Keratinocyte (primary cell): ENCODE measurements at regions not wholly inside any gene's neighbourhood (a gene's known extent, or its start where the extent isn't known, plus 50 kb on each side); places are given as distances from the start of the nearest gene placed in this dataset.

Source experiments
- DNase-seq: peaks from one replicate; pipeline ENCODE4 v3.0.0-alpha.2; 2011; ENCODE audit warnings: low read depth, missing footprints, low spot score
- FAIRE-seq: peaks from 2 replicates; lab custom pipeline; 2011; peaks lifted over from hg19 to GRCh38; lab: Jason Lieb, UNC
- H2AFZ ChIP-seq: 2 replicates; pipeline ENCODE4 v1.6.0; 2012; ENCODE audit warnings: low read length, control low read depth, inconsistent platforms; ENCODE audit not compliant: control insufficient read depth
- H3K27ac ChIP-seq: 2 replicates; pipeline ENCODE4 v1.5.1; 2011; ENCODE audit warnings: low read length; ENCODE audit not compliant: control insufficient read depth, insufficient read depth
- H3K27me3 ChIP-seq: 3 replicates; pipeline ENCODE4 v1.6.0; 2011; ENCODE audit warnings: low read length; ENCODE audit not compliant: control insufficient read depth, insufficient read depth; ENCODE audit errors: extremely low read depth
- H3K36me3 ChIP-seq, 2 experiments: 2 replicates in 1 of 2; 3 replicates in 1 of 2; pipeline ENCODE4 v1.5.1; 2011; ENCODE audit warnings: low read length in 2 of 2, mild to moderate bottlenecking in 1 of 2; ENCODE audit not compliant: control insufficient read depth in 2 of 2, insufficient read depth in 2 of 2; ENCODE audit errors: extremely low read depth in 1 of 2
- H3K4me1 ChIP-seq: 3 replicates; pipeline ENCODE4 v1.5.1; 2011; ENCODE audit warnings: low read length; ENCODE audit not compliant: control insufficient read depth, insufficient read depth; ENCODE audit errors: extremely low read depth
- H3K4me2 ChIP-seq: 3 replicates; pipeline ENCODE4 v1.6.0; 2011; ENCODE audit warnings: low read depth, low read length; ENCODE audit not compliant: control insufficient read depth, insufficient read depth; ENCODE audit errors: extremely low read depth
- H3K4me3 ChIP-seq, 3 experiments: fragments of 200-600 bp in 1 of 3; sonication (generic) in 1 of 3; 2 replicates in 2 of 3; 3 replicates in 1 of 3; pipeline ENCODE4 v1.5.1; 2011 to 2016; ENCODE audit warnings: low read length in 3 of 3, mild to moderate bottlenecking in 3 of 3, control low read depth in 2 of 3, inconsistent platforms in 1 of 3, low read depth in 1 of 3, mixed read lengths in 1 of 3, mixed run types in 1 of 3, moderate library complexity in 1 of 3; ENCODE audit not compliant: control insufficient read depth in 2 of 3, insufficient read depth in 2 of 3; ENCODE audit errors: extremely low read depth in 1 of 3
- H3K79me2 ChIP-seq: 2 replicates; pipeline ENCODE4 v1.6.0; 2012; ENCODE audit warnings: low read length; ENCODE audit not compliant: control insufficient read depth, insufficient read depth
- H3K9ac ChIP-seq: 3 replicates; pipeline ENCODE4 v1.6.0; 2011; ENCODE audit warnings: low read length; ENCODE audit not compliant: control insufficient read depth, insufficient read depth; ENCODE audit errors: extremely low read depth
- H3K9me1 ChIP-seq: 3 replicates; pipeline ENCODE4 v1.6.0; 2011; ENCODE audit warnings: low read length; ENCODE audit not compliant: control insufficient read depth, insufficient read depth; ENCODE audit errors: extremely low read depth
- H3K9me3 ChIP-seq: 2 replicates; pipeline ENCODE4 v1.5.1; 2012; ENCODE audit warnings: low read depth, low read length; ENCODE audit not compliant: control insufficient read depth
- H4K20me1 ChIP-seq: 3 replicates; pipeline ENCODE4 v1.6.0; 2011; ENCODE audit warnings: low read length; ENCODE audit not compliant: control insufficient read depth, insufficient read depth; ENCODE audit errors: extremely low read depth
- EZH2 ChIP-seq: IDR thresholded peaks from one replicate; pipeline ENCODE4 v1.6.1; 2012; ENCODE audit warnings: inconsistent platforms, mild to moderate bottlenecking, low read length, moderate library complexity
- dilution Hi-C: fragments of 300-500 bp; cut with MboI; formaldehyde crosslinking; loops from one replicate; pipeline ENCODE4 v1.7.0; 2020; ENCODE audit warnings: low sequenced_read_pairs; ENCODE audit not compliant: extremely low pct_ligation_motif_present
- TF ChIP-seq, protein P1 (sequence below), 3 experiments: IDR thresholded peaks in 1 of 3; conservative IDR thresholded peaks in 1 of 3; optimal IDR thresholded peaks in 1 of 3; 2 replicates in 2 of 3; 3 replicates in 1 of 3; pipeline versions ENCODE3 to v1.5.1; 2011; ENCODE audit warnings: low read length in 3 of 3, mild to moderate bottlenecking in 3 of 3, moderate library complexity in 2 of 3, control low read depth in 1 of 3, inconsistent platforms in 1 of 3; ENCODE audit not compliant: insufficient read depth in 2 of 3; ENCODE audit errors: extremely low read depth in 1 of 3

DNA sequence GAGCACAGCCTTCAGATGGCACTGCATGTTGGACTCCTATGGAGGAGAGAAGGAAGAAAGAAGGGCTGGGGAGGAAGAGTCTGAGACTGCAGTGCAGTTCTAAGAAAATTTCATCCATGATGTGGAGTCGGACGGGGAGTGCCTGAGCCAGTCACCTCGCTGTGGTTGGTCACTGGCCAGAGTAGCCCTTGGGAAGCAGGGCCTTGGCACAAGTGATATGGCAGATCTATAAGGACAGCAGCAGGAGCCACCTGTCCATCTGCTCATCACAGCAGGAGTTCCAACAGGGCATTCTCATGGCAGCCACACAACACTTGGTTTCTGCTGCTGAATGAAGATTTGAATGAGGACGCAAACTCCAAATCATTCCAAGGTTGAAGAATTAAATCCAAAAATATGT is 314.8 kb downstream of the CYP26B1 start:
- no peaks in the 10 kb centered on the region for H3K9me1 ChIP-seq

DNA sequence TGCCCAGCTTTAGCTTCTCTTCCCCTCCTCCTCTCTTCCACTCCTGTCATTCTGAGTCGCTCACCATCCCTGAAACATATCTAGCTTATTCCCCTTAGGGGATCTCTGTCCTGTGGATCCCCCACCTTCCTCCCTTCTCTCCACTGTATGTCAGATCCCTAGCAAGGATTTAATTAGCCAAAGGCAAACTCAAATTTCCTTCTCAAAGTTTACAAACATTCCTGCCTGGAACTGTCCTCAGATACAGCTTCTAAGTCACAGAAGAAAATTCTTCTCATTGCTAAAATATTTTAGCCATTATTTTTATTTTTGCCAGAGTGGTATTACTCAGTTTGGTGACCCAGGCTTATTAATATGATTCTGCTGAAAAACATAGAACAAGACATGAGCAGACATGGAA is 315.3 kb downstream of the CYP26B1 start:
- Histone ChIP-seq H3K4me1 (no peaks in the 10 kb centered on the region), H3K4me3 (no peak overlapping the region), H3K9ac (no peak overlapping the region), H3K36me3 (no peaks in the 10 kb centered on the region), H3K27ac (no peak overlapping the region), H3K27me3 (peaks cover 10% of the 10 kb centered on the region), H2AFZ (no peak overlapping the region), H3K9me3 (no peaks in the 10 kb centered on the region), H4K20me1 (no peaks in the 10 kb centered on the region), H3K4me2 (no peak overlapping the region), H3K79me2 (no peaks in the 10 kb centered on the region), H3K9me1 (no peaks in the 10 kb centered on the region)
- dilution Hi-C loops: no loop called here
- no peak for DNase-seq
- TF ChIP-seq, protein P1, sequence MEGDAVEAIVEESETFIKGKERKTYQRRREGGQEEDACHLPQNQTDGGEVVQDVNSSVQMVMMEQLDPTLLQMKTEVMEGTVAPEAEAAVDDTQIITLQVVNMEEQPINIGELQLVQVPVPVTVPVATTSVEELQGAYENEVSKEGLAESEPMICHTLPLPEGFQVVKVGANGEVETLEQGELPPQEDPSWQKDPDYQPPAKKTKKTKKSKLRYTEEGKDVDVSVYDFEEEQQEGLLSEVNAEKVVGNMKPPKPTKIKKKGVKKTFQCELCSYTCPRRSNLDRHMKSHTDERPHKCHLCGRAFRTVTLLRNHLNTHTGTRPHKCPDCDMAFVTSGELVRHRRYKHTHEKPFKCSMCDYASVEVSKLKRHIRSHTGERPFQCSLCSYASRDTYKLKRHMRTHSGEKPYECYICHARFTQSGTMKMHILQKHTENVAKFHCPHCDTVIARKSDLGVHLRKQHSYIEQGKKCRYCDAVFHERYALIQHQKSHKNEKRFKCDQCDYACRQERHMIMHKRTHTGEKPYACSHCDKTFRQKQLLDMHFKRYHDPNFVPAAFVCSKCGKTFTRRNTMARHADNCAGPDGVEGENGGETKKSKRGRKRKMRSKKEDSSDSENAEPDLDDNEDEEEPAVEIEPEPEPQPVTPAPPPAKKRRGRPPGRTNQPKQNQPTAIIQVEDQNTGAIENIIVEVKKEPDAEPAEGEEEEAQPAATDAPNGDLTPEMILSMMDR (optimal IDR thresholded peaks at IDR 0.05 in 1 of 3, IDR thresholded peaks at IDR 0.05 in 1 of 3, conservative IDR thresholded peaks at IDR 0.05 in 1 of 3; ENCODE audit: extremely low read depth in 1 of 3, insufficient read depth in 2 of 3, low read length in 3 of 3): no peak
- TF ChIP-seq EZH2: no peak
- no peak for FAIRE-seq

More for the DNA sequence above, 314.8 kb downstream of the CYP26B1 start:
- TF ChIP-seq EZH2: no peak
- TF ChIP-seq, protein P1 (optimal IDR thresholded peaks at IDR 0.05 in 1 of 3, IDR thresholded peaks at IDR 0.05 in 1 of 3, conservative IDR thresholded peaks at IDR 0.05 in 1 of 3; ENCODE audit: extremely low read depth in 1 of 3, insufficient read depth in 2 of 3, low read length in 3 of 3): no peak
- Histone ChIP-seq H3K9ac (no peak overlapping the region), H3K4me1 (no peaks in the 10 kb centered on the region), H4K20me1 (no peaks in the 10 kb centered on the region), H3K9me3 (no peaks in the 10 kb centered on the region), H3K27ac (no peak overlapping the region), H3K36me3 (no peaks in the 10 kb centered on the region), H3K4me3 (no peak overlapping the region), H3K27me3 (peaks cover 10% of the 10 kb centered on the region), H3K79me2 (no peaks in the 10 kb centered on the region), H3K4me2 (no peak overlapping the region), H2AFZ (no peak overlapping the region)
- dilution Hi-C loops: no loop called here
- no peak for FAIRE-seq
- DNase-seq: no peak
